Left ventricle myocardium inferior (tissue), 1 donor: ENCODE measurements at regions not wholly inside any gene's neighbourhood (a gene's known extent, or its start where the extent isn't known, plus 50 kb on each side); places are given as distances from the start of the nearest gene placed in this dataset.

ENCODE experiments used
- DNase-seq: peaks from one replicate; pipeline ENCODE4 v3.0.0-alpha.2; 2020
- H3K27ac ChIP-seq: fragments of 200-600 bp; replicated peaks from 2 replicates; pipeline ENCODE4 v1.8.0; 2021
- H3K27me3 ChIP-seq: fragments of 200-600 bp; 2 replicates; pipeline ENCODE4 v1.8.0; 2021; ENCODE audit warnings: low read depth
- H3K36me3 ChIP-seq: fragments of 200-600 bp; 2 replicates; pipeline ENCODE4 v1.8.0; 2021
- H3K4me1 ChIP-seq: fragments of 200-600 bp; 2 replicates; pipeline ENCODE4 v1.8.0; 2021
- H3K4me3 ChIP-seq: fragments of 200-600 bp; 2 replicates; pipeline ENCODE4 v1.8.0; 2021; ENCODE audit warnings: mild to moderate bottlenecking, moderate library complexity
- H3K9me3 ChIP-seq: fragments of 200-600 bp; replicated peaks from 2 replicates; pipeline ENCODE4 v1.8.0; 2021
- intact Hi-C: fragments of 100-400 bp; cut with micrococcal nuclease; formaldehyde crosslinking; loops from one replicate; pipeline ENCODE4 v1.11.0; 2022
- TF ChIP-seq, protein P1 (sequence below): fragments of 200-600 bp; IDR thresholded peaks from 2 replicates; pipeline ENCODE4 v1.8.0; 2021; ENCODE audit warnings: antibody characterized with exemption, mild to moderate bottlenecking, borderline replicate concordance
- donor health status: DM: no; HTN: yes; CAD: no; lungs with severe emphysema.

GRCh38 chr5:113974976-113975375, 386.9 kb upstream of the KCNN2 start:
- H3K4me3 ChIP-seq: no peak overlapping the region
- H3K4me1 ChIP-seq: no peaks in the 10 kb centered on the region
- H3K27ac ChIP-seq: no peak overlapping the region
- H3K27me3 ChIP-seq: no peaks in the 10 kb centered on the region
- intact Hi-C loops: no loop called here
- no peaks in the 10 kb centered on the region for H3K36me3 ChIP-seq
- TF ChIP-seq, protein P1, sequence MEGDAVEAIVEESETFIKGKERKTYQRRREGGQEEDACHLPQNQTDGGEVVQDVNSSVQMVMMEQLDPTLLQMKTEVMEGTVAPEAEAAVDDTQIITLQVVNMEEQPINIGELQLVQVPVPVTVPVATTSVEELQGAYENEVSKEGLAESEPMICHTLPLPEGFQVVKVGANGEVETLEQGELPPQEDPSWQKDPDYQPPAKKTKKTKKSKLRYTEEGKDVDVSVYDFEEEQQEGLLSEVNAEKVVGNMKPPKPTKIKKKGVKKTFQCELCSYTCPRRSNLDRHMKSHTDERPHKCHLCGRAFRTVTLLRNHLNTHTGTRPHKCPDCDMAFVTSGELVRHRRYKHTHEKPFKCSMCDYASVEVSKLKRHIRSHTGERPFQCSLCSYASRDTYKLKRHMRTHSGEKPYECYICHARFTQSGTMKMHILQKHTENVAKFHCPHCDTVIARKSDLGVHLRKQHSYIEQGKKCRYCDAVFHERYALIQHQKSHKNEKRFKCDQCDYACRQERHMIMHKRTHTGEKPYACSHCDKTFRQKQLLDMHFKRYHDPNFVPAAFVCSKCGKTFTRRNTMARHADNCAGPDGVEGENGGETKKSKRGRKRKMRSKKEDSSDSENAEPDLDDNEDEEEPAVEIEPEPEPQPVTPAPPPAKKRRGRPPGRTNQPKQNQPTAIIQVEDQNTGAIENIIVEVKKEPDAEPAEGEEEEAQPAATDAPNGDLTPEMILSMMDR: no peak
- H3K9me3 ChIP-seq: peaks cover 4% of the 10 kb centered on the region
- no peak for DNase-seq

DNA sequence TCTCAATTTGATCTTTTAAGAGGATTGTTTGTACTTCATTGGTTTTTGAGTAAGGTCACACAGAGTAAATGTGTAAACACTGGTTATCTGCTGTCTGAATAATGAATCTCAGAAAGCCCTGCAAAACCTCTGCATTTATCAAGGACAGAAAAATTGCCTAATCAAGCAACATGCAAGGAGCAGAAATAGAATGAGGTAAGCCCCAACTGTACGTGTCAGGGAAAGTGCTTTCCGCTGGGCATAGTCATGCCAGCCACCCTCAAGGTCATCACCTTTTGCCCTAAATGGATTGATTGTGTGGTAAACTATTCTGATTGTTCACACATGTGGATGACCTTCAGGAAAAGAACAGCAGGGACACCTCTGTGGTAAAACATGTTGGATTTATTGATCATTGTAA, 376.9 kb upstream of the KCNN2 start:
- Histone ChIP-seq H3K9me3 (no peaks in the 10 kb centered on the region), H3K36me3 (no peaks in the 10 kb centered on the region), H3K27ac (no peak overlapping the region), H3K4me3 (no peak overlapping the region), H3K27me3 (no peaks in the 10 kb centered on the region), H3K4me1 (no peaks in the 10 kb centered on the region)
- intact Hi-C loops: no loop called here
- no peak for DNase-seq
- TF ChIP-seq, protein P1: no peak

DNA sequence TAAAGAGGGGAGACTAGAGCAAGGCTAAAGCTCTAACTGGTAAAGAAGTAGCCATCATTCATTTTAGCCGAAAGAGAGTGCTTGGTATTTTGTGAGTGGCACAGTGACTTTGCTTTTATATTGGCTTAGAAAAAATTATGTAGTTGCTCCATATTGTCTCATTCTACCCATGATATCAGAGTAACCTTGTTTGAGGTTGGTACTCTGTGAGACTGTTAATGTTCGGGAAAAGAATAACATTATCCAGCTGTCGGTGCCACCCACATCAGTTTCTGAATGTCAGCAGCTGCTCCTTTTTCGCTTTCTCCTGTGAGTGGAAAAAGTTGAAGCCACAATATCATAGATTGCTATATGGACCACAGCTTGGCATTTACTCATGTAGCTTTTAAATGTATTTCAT, 376.4 kb upstream of the KCNN2 start:
- H3K36me3 ChIP-seq: no peaks in the 10 kb centered on the region
- no peaks in the 10 kb centered on the region for H3K9me3 ChIP-seq
- TF ChIP-seq, protein P1: no peak
- no peaks in the 10 kb centered on the region for H3K27me3 ChIP-seq
- H3K27ac ChIP-seq: no peak overlapping the region
- DNase-seq: no peak
- intact Hi-C loops: no loop called here
- no peak overlapping the region for H3K4me3 ChIP-seq
- H3K4me1 ChIP-seq: no peaks in the 10 kb centered on the region

DNA sequence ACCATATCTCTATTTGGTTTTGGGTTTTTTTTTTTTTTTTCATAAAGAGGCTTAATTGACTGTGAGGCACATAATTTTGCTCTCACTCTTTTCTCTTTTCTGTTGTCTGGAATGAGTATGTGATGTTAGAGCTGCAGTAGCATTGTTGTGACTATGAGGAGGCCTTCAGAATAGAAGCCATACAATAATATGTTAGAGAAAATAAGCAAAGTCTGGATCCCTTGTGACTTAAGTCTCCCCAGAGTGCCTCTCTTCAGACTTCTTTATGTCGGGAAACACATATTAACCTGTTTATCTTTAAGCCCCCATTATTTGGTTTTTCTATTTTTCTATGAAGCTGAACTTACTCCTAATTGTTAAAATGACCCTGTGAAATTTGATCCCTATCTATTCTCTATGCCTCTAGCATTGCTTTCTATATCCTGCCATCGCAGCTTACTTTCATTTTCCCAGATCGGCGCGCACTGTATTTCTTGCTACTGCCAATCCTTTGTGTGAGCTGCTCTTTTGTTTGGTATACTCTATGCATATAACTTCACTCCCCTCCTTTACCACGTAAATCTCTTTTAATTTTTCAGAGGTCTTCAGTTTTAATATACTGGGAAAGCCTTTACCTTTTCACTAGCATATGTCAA, 372.5 kb upstream of the KCNN2 start:
- no peak for DNase-seq
- H3K4me1 ChIP-seq: no peaks in the 10 kb centered on the region
- no peaks in the 10 kb centered on the region for H3K27me3 ChIP-seq
- TF ChIP-seq, protein P1: no peak
- no peak overlapping the region for H3K27ac ChIP-seq
- intact Hi-C loops: no loop called here
- no peaks in the 10 kb centered on the region for H3K36me3 ChIP-seq
- no peaks in the 10 kb centered on the region for H3K9me3 ChIP-seq
- no peak overlapping the region for H3K4me3 ChIP-seq

GRCh38 chr5:113989913-113990305, 372.0 kb upstream of the KCNN2 start:
- no peaks in the 10 kb centered on the region for H3K36me3 ChIP-seq
- H3K27ac ChIP-seq: no peak overlapping the region
- TF ChIP-seq, protein P1: no peak
- H3K4me1 ChIP-seq: no peaks in the 10 kb centered on the region
- H3K4me3 ChIP-seq: no peak overlapping the region
- no peaks in the 10 kb centered on the region for H3K9me3 ChIP-seq
- DNase-seq: no peak
- no peaks in the 10 kb centered on the region for H3K27me3 ChIP-seq
- intact Hi-C loops: no loop called here
